ENCODE measurements at regions not wholly inside any gene's neighbourhood (a gene's known extent, or its start where the extent isn't known, plus 50 kb on each side); places are given as distances from the start of the nearest gene placed in this dataset.
A peak's percentile ranks its signal among the peaks of the same experiment; 100 is the strongest.

- DNase-seq = no peak
These were observed 686.0 kb upstream of the BRINP3 start for GRCh38 chr1:191163621-191164020.

GRCh38 chr1:191174298-191174697, 696.6 kb upstream of the BRINP3 start:
- no peak for DNase-seq

- no peak for DNase-seq
These were observed 698.5 kb upstream of the BRINP3 start for GRCh38 chr1:191176131-191176530.

- DNase-seq = peak; percentile 52
These were observed 729.0 kb upstream of the BRINP3 start for GRCh38 chr1:191206513-191207207.

- no peak for DNase-seq
These were observed 744.5 kb upstream of the BRINP3 start for GRCh38 chr1:191222206-191222605.

- DNase-seq = no peak
These were observed 763.3 kb upstream of the BRINP3 start for GRCh38 chr1:191240925-191241324.

- DNase-seq = no peak
These were observed 777.8 kb upstream of the BRINP3 start for GRCh38 chr1:191255354-191256054.

GRCh38 chr1:191256917-191257316, 779.3 kb upstream of the BRINP3 start:
- no peak for DNase-seq

- DNase-seq = no peak
These were observed 782.4 kb upstream of the BRINP3 start for GRCh38 chr1:191260056-191260455.

GRCh38 chr1:191261111-191261510, 783.4 kb upstream of the BRINP3 start:
- DNase-seq = no peak

- no peak for DNase-seq
These were observed 801.7 kb upstream of the BRINP3 start for GRCh38 chr1:191279266-191279800.

- DNase-seq = no peak
These were observed 806.5 kb upstream of the BRINP3 start for GRCh38 chr1:191284175-191284574.

GRCh38 chr1:191290441-191290840, 812.8 kb upstream of the BRINP3 start:
- no peak for DNase-seq

- no peak for DNase-seq
These were observed 827.7 kb upstream of the BRINP3 start for GRCh38 chr1:191305370-191305769.

GRCh38 chr1:191306916-191307315, 829.3 kb upstream of the BRINP3 start:
- no peak for DNase-seq

- no peak for DNase-seq
These were observed 838.2 kb upstream of the RGS18 start for GRCh38 chr1:191320062-191320461.

GRCh38 chr1:191327868-191328267, 830.4 kb upstream of the RGS18 start:
- no peak for DNase-seq

GRCh38 chr1:191343816-191344215, 814.4 kb upstream of the RGS18 start:
- peak; percentile 49 for DNase-seq

- no peak for DNase-seq
These were observed 811.9 kb upstream of the RGS18 start for GRCh38 chr1:191346381-191346780.

GRCh38 chr1:191348328-191348727, 809.9 kb upstream of the RGS18 start:
- DNase-seq = no peak

- no peak for DNase-seq
These were observed 807.3 kb upstream of the RGS18 start for GRCh38 chr1:191350938-191351337.

GRCh38 chr1:191358724-191359123, 799.5 kb upstream of the RGS18 start:
- no peak for DNase-seq

- no peak for DNase-seq
These were observed 791.6 kb upstream of the RGS18 start for GRCh38 chr1:191366686-191367085.

- no peak for DNase-seq
These were observed 789.2 kb upstream of the RGS18 start for GRCh38 chr1:191368891-191369654.
